MM.1S (cell line): ENCODE measurements at regions not wholly inside any gene's neighbourhood (a gene's known extent, or its start where the extent isn't known, plus 50 kb on each side); places are given as distances from the start of the nearest gene placed in this dataset.

Source experiments
- DNase-seq: peaks from one replicate; pipeline ENCODE4 v3.0.0-alpha.2; 2015
- H2AFZ ChIP-seq: fragments of 300-600 bp; sonication (generic); 2 replicates; pipeline ENCODE4 v1.6.0; 2016; ENCODE audit warnings: antibody characterized with exemption, low read length
- H3F3A ChIP-seq: fragments of 300-600 bp; sonication (generic); 2 replicates; pipeline ENCODE4 v1.6.1; 2016; ENCODE audit warnings: mild to moderate bottlenecking, antibody characterized with exemption, low read length, moderate library complexity, mixed read lengths; ENCODE audit not compliant: insufficient read depth
- H3K27ac ChIP-seq: fragments of 300-600 bp; sonication (generic); 2 replicates; pipeline ENCODE4 v1.5.1; 2016; ENCODE audit warnings: mild to moderate bottlenecking, low read length
- H3K27me3 ChIP-seq: fragments of 300-600 bp; sonication (generic); replicated peaks from 2 replicates; pipeline ENCODE4 v1.6.0; 2016; ENCODE audit warnings: low read length; ENCODE audit not compliant: insufficient read depth
- H3K36me3 ChIP-seq: fragments of 300-600 bp; sonication (generic); replicated peaks from 2 replicates; pipeline ENCODE4 v1.6.1; 2016; ENCODE audit warnings: mild to moderate bottlenecking, low read length, mixed read lengths; ENCODE audit not compliant: insufficient read depth
- H3K4me1 ChIP-seq: fragments of 300-600 bp; sonication (generic); 2 replicates; pipeline ENCODE4 v1.6.1; 2016; ENCODE audit warnings: low read length, mixed read lengths
- H3K4me2 ChIP-seq: fragments of 300-600 bp; sonication (generic); 2 replicates; pipeline ENCODE4 v1.6.0; 2016; ENCODE audit warnings: low read depth, low read length
- H3K4me3 ChIP-seq: fragments of 300-600 bp; sonication (generic); 2 replicates; pipeline ENCODE4 v1.5.1; 2016; ENCODE audit warnings: low read length, mixed read lengths
- H3K79me2 ChIP-seq: fragments of 300-600 bp; sonication (generic); 2 replicates; pipeline ENCODE4 v1.6.1; 2016; ENCODE audit warnings: mixed run types, low read length, mixed read lengths
- H3K9ac ChIP-seq: fragments of 300-600 bp; sonication (generic); 2 replicates; pipeline ENCODE4 v1.6.1; 2016; ENCODE audit warnings: low read length, mixed read lengths
- H3K9me2 ChIP-seq: fragments of 300-600 bp; sonication (generic); replicated peaks from 2 replicates; pipeline ENCODE4 v1.6.1; 2016; ENCODE audit warnings: mild to moderate bottlenecking, low read length, mixed read lengths; ENCODE audit not compliant: insufficient read depth
- H3K9me3 ChIP-seq: fragments of 300-600 bp; sonication (generic); replicated peaks from 2 replicates; pipeline ENCODE4 v1.6.1; 2016; ENCODE audit warnings: mild to moderate bottlenecking, low read length, mixed read lengths; ENCODE audit not compliant: insufficient read depth
- H4K20me1 ChIP-seq: fragments of 300-600 bp; sonication (generic); 2 replicates; pipeline ENCODE4 v1.6.1; 2016; ENCODE audit warnings: mild to moderate bottlenecking, low read length, moderate library complexity, mixed read lengths; ENCODE audit not compliant: insufficient read depth
- EZH2 ChIP-seq: fragments of 300-600 bp; sonication (generic); optimal IDR thresholded peaks from 2 replicates; pipeline ENCODE3; 2017; ENCODE audit warnings: low read depth, mild to moderate bottlenecking, antibody characterized with exemption, low read length, mixed read lengths
- EZH2phosphoT487 ChIP-seq: fragments of 300-600 bp; sonication (generic); IDR thresholded peaks from 2 replicates; pipeline ENCODE4 v1.6.1; 2018; ENCODE audit warnings: antibody characterized with exemption, low read length
- TF ChIP-seq, protein P1 (sequence below): fragments of 300-600 bp; sonication (generic); IDR thresholded peaks from 2 replicates; pipeline ENCODE4 v1.5.1; 2016; ENCODE audit warnings: antibody characterized with exemption, low read length, mixed read lengths

DNA sequence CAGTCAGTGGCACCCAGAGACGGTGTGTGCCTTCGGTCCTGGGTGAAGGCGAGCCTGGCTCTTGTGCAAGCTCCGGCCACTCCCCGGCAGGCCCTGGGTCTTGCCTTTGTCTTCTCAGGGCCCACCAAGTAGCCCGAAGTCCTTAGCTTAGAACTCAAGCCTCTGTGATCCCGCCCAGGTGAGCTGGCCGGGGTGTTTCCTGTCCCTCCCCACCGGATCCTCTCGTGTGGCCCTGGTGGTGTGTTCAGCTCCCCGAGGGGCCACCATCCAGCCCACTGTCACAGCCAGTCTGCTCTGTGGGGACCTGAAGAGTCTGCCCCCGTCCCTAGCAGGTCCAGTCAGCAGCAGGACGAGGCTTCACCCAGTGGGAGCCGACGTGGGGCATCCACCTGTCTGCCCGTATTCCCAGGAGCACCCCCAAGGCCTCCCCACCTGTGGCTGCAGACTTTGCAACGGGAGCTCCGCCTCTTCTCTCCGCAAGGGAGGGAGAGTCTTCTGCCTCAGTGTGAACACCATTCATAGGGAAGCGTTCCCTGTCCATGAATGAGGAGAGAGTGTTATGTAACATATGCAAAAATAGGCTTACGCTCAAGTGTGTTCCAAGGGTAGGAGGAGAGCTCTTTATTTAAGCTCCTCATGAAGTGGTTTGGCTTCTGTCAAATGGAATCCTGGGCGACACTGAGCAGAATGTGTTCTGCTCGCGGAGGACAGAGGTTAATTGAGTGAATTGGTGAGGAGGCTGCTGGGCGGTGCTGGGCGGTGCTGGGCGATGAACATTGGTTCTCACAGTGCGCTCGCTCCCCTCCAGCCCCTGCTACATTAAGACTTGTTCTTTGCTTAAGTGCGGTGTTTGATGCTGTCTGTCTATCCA, 108.9 kb downstream of the CRYAA start:
- DNase-seq, result no peak
- TF ChIP-seq EZH2phosphoT487, result no peak
- no peak for TF ChIP-seq EZH2
- TF ChIP-seq, protein P1, sequence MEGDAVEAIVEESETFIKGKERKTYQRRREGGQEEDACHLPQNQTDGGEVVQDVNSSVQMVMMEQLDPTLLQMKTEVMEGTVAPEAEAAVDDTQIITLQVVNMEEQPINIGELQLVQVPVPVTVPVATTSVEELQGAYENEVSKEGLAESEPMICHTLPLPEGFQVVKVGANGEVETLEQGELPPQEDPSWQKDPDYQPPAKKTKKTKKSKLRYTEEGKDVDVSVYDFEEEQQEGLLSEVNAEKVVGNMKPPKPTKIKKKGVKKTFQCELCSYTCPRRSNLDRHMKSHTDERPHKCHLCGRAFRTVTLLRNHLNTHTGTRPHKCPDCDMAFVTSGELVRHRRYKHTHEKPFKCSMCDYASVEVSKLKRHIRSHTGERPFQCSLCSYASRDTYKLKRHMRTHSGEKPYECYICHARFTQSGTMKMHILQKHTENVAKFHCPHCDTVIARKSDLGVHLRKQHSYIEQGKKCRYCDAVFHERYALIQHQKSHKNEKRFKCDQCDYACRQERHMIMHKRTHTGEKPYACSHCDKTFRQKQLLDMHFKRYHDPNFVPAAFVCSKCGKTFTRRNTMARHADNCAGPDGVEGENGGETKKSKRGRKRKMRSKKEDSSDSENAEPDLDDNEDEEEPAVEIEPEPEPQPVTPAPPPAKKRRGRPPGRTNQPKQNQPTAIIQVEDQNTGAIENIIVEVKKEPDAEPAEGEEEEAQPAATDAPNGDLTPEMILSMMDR, result no peak
- no peaks in the 10 kb centered on the region for H3F3A ChIP-seq
- no peaks in the 10 kb centered on the region for H3K36me3 ChIP-seq
- no peak overlapping the region for H3K27ac ChIP-seq
- no peak overlapping the region for H3K4me3 ChIP-seq
- H3K27me3 ChIP-seq, result peaks cover 47% of the 10 kb centered on the region
- H3K79me2 ChIP-seq, result no peaks in the 10 kb centered on the region
- no peaks in the 10 kb centered on the region for H3K4me1 ChIP-seq
- no peaks in the 10 kb centered on the region for H4K20me1 ChIP-seq
- H3K4me2 ChIP-seq, result no peak overlapping the region
- H2AFZ ChIP-seq, result no peak overlapping the region
- no peaks in the 10 kb centered on the region for H3K9me2 ChIP-seq
- no peak overlapping the region for H3K9ac ChIP-seq
- no peaks in the 10 kb centered on the region for H3K9me3 ChIP-seq

DNA sequence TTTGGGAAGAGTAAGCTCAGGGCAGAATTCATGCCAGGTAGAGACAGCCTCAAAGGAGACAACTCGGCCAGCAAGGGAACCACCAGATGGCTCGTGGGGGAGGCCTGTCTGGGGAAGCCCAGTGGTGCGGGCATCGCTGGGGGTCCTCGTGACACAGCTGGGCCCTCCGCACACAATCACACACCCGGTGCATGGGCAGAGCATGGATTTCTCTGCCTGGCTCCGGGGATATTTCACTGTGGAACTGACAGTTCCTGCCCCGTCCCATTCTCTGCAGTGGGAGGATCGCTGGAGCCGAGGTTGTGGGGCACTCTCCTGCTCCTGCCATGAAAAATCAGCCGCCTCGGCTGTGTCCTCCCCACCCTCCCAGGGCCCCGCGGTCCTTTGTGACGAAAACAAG, 108.0 kb downstream of the CRYAA start:
- H3F3A ChIP-seq, result no peaks in the 10 kb centered on the region
- no peak for DNase-seq
- no peaks in the 10 kb centered on the region for H4K20me1 ChIP-seq
- H3K9me3 ChIP-seq, result no peaks in the 10 kb centered on the region
- H3K79me2 ChIP-seq, result no peaks in the 10 kb centered on the region
- H3K4me3 ChIP-seq, result no peak overlapping the region
- no peaks in the 10 kb centered on the region for H3K36me3 ChIP-seq
- no peaks in the 10 kb centered on the region for H3K9me2 ChIP-seq
- H3K4me1 ChIP-seq, result no peaks in the 10 kb centered on the region
- H2AFZ ChIP-seq, result no peak overlapping the region
- no peak overlapping the region for H3K9ac ChIP-seq
- no peak overlapping the region for H3K27ac ChIP-seq
- H3K27me3 ChIP-seq, result peaks cover 47% of the 10 kb centered on the region
- H3K4me2 ChIP-seq, result no peak overlapping the region
- no peak for TF ChIP-seq EZH2
- TF ChIP-seq, protein P1, result no peak
- TF ChIP-seq EZH2phosphoT487, result no peak

DNA sequence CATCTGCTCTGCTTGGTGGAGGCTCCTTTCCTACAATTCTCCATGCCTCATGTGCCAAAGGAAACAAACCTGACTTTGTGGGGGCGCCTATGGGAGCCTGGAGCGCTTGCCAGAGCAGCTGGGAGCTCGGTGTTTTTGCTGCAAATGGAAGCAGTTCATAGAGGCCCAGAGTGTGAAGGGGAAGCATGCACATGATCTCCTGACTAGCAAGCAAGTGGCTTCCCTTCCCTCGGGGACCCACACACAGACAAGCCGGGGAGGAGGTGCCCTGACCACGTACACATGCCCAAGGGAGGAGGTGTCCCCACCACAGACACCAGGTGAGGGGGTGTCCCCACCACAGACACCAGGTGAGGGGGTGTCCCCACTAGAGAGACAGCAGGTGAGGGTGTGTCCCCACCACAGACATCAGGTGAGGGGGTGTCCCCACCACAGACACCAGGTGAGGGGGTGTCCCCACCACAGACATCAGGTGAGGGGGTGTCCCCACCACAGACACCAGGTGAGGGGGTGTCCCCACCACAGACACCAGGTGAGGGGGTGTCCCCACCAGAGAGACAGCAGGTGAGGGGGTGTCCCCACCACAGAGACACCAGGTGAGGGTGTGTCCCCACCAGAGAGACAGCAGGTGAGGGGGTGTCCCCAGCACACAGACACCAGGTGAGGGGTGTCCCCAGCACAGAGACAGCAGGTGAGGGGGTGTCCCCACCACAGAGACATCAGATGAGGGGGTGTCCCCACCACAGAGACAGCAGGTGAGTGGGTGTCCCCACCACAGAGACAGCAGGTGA, 106.8 kb downstream of the CRYAA start:
- H3K27me3 ChIP-seq, result peaks cover 53% of the 10 kb centered on the region
- H3K4me2 ChIP-seq, result no peak overlapping the region
- no peak overlapping the region for H3K27ac ChIP-seq
- H3K4me1 ChIP-seq, result no peaks in the 10 kb centered on the region
- H3K9me2 ChIP-seq, result no peaks in the 10 kb centered on the region
- no peaks in the 10 kb centered on the region for H3F3A ChIP-seq
- H4K20me1 ChIP-seq, result no peaks in the 10 kb centered on the region
- H2AFZ ChIP-seq, result no peak overlapping the region
- H3K9me3 ChIP-seq, result no peaks in the 10 kb centered on the region
- TF ChIP-seq EZH2 (no peak), EZH2phosphoT487 (no peak)
- TF ChIP-seq, protein P1, result no peak
- H3K79me2 ChIP-seq, result no peaks in the 10 kb centered on the region
- DNase-seq, result no peak
- no peaks in the 10 kb centered on the region for H3K36me3 ChIP-seq
- H3K9ac ChIP-seq, result no peak overlapping the region
- H3K4me3 ChIP-seq, result no peak overlapping the region
